Muscle of leg (tissue), 3 donors: ENCODE measurements at regions not wholly inside any gene's neighbourhood (a gene's known extent, or its start where the extent isn't known, plus 50 kb on each side); places are given as distances from the start of the nearest gene placed in this dataset.
"Not testable (repeated sequence)": the region's sequence is repeated elsewhere in the genome, so short reads cannot be mapped to it uniquely, and the experiment has no call there.

Experiments
- DNase-seq: peaks from one replicate; pipeline ENCODE4 v3.0.0; 2013
- H3K27ac ChIP-seq: one replicate; pipeline ENCODE4 v1.5.1; 2013; ENCODE audit warnings: mild to moderate bottlenecking, low read length, control low read depth
- H3K27me3 ChIP-seq: one replicate; pipeline ENCODE4 v1.6.1; 2013; ENCODE audit warnings: low read length; ENCODE audit not compliant: control insufficient read depth, insufficient read depth
- H3K36me3 ChIP-seq: one replicate; pipeline ENCODE4 v1.6.1; 2013; ENCODE audit warnings: low read length; ENCODE audit not compliant: control insufficient read depth, insufficient read depth
- H3K4me1 ChIP-seq: one replicate; pipeline ENCODE4 v1.6.1; 2013; ENCODE audit warnings: low read length; ENCODE audit not compliant: control insufficient read depth, insufficient read depth
- H3K4me3 ChIP-seq: one replicate; pipeline ENCODE4 v1.5.1; 2013; ENCODE audit warnings: low read length, control low read depth
- H3K9me3 ChIP-seq: replicated peaks from 2 replicates; pipeline ENCODE4 v1.6.1; 2013; ENCODE audit warnings: low read depth, low read length; ENCODE audit not compliant: control insufficient read depth
- WGBS: methylation state at CpG from one replicate; pipeline ENCODE4 v1.1.5; 2013; ENCODE audit warnings: missing lambda C conversion rate; ENCODE audit not compliant: insufficient coverage; 5-methylcytosine and 5-hydroxymethylcytosine counted together

- WGBS = no CpG with 5 or more reads among the region's 6 CpGs
- not testable (repeated sequence) for H3K36me3 ChIP-seq, H3K4me3 ChIP-seq, H3K27me3 ChIP-seq, H3K9me3 ChIP-seq, H3K4me1 ChIP-seq
- peak; percentile 3 for DNase-seq
- peak overlapping the region; percentile 51 for H3K27ac ChIP-seq
Measured at GRCh38 chr7:76806010-76806409, 178.9 kb upstream of the POMZP3 start.

GRCh38 chr7:76805262-76805661 lies 178.2 kb upstream of the POMZP3 start:
- not testable (repeated sequence) for H3K9me3 ChIP-seq, H3K27me3 ChIP-seq, H3K4me3 ChIP-seq, H3K4me1 ChIP-seq, H3K36me3 ChIP-seq
- peak overlapping the region; percentile 51 for H3K27ac ChIP-seq
- peak; percentile 7 for DNase-seq
- WGBS = no CpG with 5 or more reads among the region's 1 CpG

- not testable (repeated sequence) for H3K36me3 ChIP-seq, H3K4me1 ChIP-seq, H3K4me3 ChIP-seq, DNase-seq, H3K9me3 ChIP-seq, H3K27ac ChIP-seq, H3K27me3 ChIP-seq
- no CpG with 5 or more reads among the region's 1 CpG for WGBS
Measured at GRCh38 chr7:76797639-76798038, 170.6 kb upstream of the POMZP3 start.

- DNase-seq, H3K27me3 ChIP-seq, H3K9me3 ChIP-seq, H3K4me3 ChIP-seq, H3K27ac ChIP-seq, H3K4me1 ChIP-seq, H3K36me3 ChIP-seq: not testable (repeated sequence)
Measured at GRCh38 chr7:76780693-76781092, 153.6 kb upstream of the POMZP3 start.

GRCh38 chr7:76774279-76774678 lies 147.2 kb upstream of the POMZP3 start:
- H3K36me3 ChIP-seq, DNase-seq, H3K27me3 ChIP-seq, H3K4me1 ChIP-seq, H3K9me3 ChIP-seq, H3K27ac ChIP-seq, H3K4me3 ChIP-seq: not testable (repeated sequence)
- WGBS = no CpG with 5 or more reads among the region's 2 CpGs

- not testable (repeated sequence) for H3K27me3 ChIP-seq, H3K9me3 ChIP-seq, H3K4me1 ChIP-seq, H3K4me3 ChIP-seq, H3K27ac ChIP-seq, DNase-seq, H3K36me3 ChIP-seq
- WGBS = no CpG with 5 or more reads among the region's 1 CpG
Measured at GRCh38 chr7:76771980-76772379, 144.9 kb upstream of the POMZP3 start.

- H3K27me3 ChIP-seq, H3K4me1 ChIP-seq, DNase-seq, H3K27ac ChIP-seq, H3K36me3 ChIP-seq, H3K9me3 ChIP-seq, H3K4me3 ChIP-seq: not testable (repeated sequence)
- no CpG with 5 or more reads among the region's 3 CpGs for WGBS
Measured at GRCh38 chr7:76763977-76764376, 136.9 kb upstream of the POMZP3 start.

GRCh38 chr7:76760546-76761220 lies 133.6 kb upstream of the POMZP3 start:
- H3K4me3 ChIP-seq, H3K9me3 ChIP-seq, H3K27ac ChIP-seq, H3K36me3 ChIP-seq, DNase-seq, H3K27me3 ChIP-seq, H3K4me1 ChIP-seq: not testable (repeated sequence)

GRCh38 chr7:76739538-76739937 lies 112.5 kb upstream of the POMZP3 start:
- H3K27ac ChIP-seq, H3K36me3 ChIP-seq, H3K9me3 ChIP-seq, DNase-seq, H3K27me3 ChIP-seq, H3K4me3 ChIP-seq, H3K4me1 ChIP-seq: not testable (repeated sequence)
- WGBS = 35% methylated on average over 3 of the region's 4 CpGs

GRCh38 chr7:76736724-76737123 lies 109.6 kb upstream of the POMZP3 start:
- H3K4me3 ChIP-seq, DNase-seq, H3K4me1 ChIP-seq, H3K27me3 ChIP-seq, H3K36me3 ChIP-seq, H3K9me3 ChIP-seq, H3K27ac ChIP-seq: not testable (repeated sequence)
- WGBS = no CpG with 5 or more reads among the region's 2 CpGs

GRCh38 chr7:76736091-76736490 lies 109.0 kb upstream of the POMZP3 start:
- not testable (repeated sequence) for H3K4me1 ChIP-seq, H3K27me3 ChIP-seq, H3K4me3 ChIP-seq, H3K9me3 ChIP-seq, H3K36me3 ChIP-seq, H3K27ac ChIP-seq
- WGBS = no CpG with 5 or more reads among the region's 1 CpG
- peak; percentile 78 for DNase-seq
